ENCODE measurements at regions not wholly inside any gene's neighbourhood (a gene's known extent, or its start where the extent isn't known, plus 50 kb on each side); places are given as distances from the start of the nearest gene placed in this dataset.

DNA sequence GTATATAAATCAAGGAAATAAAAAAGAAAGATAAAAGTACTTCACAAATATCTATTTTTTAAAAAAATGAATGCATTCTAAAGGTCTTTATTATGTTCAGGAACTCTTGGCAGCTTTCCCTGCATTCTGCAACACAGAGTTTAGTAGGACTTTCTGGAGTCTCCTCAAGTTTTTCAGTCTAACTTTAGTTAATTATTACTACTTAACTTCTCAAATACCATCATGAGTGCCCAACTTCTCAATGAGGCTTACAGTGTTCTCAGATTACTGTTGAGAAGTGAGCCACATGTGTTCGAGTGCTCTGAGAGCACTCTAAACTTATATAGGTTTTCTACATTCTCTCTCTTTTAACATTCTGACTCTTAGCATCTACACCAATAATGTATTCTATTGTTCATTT lies 1852.9 kb upstream of the PCDH10 start:
- TF ChIP-seq, protein P1, sequence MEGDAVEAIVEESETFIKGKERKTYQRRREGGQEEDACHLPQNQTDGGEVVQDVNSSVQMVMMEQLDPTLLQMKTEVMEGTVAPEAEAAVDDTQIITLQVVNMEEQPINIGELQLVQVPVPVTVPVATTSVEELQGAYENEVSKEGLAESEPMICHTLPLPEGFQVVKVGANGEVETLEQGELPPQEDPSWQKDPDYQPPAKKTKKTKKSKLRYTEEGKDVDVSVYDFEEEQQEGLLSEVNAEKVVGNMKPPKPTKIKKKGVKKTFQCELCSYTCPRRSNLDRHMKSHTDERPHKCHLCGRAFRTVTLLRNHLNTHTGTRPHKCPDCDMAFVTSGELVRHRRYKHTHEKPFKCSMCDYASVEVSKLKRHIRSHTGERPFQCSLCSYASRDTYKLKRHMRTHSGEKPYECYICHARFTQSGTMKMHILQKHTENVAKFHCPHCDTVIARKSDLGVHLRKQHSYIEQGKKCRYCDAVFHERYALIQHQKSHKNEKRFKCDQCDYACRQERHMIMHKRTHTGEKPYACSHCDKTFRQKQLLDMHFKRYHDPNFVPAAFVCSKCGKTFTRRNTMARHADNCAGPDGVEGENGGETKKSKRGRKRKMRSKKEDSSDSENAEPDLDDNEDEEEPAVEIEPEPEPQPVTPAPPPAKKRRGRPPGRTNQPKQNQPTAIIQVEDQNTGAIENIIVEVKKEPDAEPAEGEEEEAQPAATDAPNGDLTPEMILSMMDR (IDR thresholded peaks at IDR 0.05), result no peak
- TF ChIP-seq POLR2AphosphoS5 (IDR thresholded peaks at IDR 0.05) (no peak), POLR2A (IDR thresholded peaks at IDR 0.05) (no peak)

Measured in gastroesophageal sphincter (tissue), 3 donors.